DMS 273 treated with DMSO at 0.1 percent for 48 hours (cell line): ENCODE measurements at regions not wholly inside any gene's neighbourhood (a gene's known extent, or its start where the extent isn't known, plus 50 kb on each side); places are given as distances from the start of the nearest gene placed in this dataset.

Experiments
- DNase-seq: peaks from one replicate; lab custom pipeline; 2025; lab: John Stamatoyannopoulos, UW

DNA sequence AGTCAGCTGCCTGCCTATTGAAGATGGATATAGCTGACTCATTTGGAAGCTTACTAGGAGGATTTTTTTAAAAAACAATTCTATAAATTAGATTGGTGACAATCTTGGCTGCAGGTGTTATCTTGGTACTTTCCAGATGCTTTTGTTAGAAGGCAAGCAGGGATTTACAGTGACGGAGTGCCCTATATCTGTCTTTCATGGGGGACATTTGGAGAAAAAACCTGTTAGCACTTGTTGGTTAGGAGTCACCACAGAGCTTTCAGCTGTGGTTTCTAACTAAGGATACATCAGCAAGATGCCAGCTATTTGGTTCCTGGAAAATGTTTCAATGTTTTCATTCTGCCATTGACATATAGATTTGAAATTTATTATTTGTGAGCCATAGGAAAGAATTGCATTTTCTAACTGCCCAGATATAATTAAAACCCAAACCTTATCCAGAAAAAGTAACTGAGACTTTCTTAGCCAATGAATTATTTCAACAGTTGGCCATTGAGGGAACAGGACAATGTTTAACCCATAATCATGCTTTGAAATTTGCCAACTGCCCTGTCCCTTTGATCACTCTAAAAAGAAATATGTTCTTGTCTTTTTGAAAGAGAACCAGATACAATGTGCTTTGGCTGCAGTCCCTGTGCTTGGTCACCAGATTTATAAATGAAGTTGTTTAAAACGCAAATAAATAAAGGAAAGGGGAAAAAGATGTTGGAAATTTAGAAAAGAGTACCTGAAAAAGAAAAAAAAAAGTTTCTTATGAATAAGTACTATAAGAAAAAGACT lies 761.0 kb upstream of the CXADR start:
- DNase-seq = no peak

DNA sequence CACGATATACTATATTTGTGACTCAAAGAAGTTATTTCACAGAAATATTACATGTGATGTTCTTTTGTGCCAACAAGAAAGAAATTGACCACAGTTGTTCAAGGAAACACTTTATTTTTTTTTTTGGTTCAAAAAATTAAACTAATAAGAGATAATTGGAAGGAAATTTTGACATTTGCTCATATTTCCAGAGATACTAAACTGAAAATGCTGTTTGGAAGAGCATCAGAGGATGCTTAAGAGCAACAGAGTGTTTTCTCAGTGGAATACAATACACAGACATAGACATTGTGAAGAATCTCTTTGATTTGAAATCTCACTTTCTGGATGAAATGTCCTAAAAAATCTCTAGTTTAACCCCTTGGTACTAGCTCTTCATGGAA lies 760.4 kb upstream of the CXADR start:
- no peak for DNase-seq

DNA sequence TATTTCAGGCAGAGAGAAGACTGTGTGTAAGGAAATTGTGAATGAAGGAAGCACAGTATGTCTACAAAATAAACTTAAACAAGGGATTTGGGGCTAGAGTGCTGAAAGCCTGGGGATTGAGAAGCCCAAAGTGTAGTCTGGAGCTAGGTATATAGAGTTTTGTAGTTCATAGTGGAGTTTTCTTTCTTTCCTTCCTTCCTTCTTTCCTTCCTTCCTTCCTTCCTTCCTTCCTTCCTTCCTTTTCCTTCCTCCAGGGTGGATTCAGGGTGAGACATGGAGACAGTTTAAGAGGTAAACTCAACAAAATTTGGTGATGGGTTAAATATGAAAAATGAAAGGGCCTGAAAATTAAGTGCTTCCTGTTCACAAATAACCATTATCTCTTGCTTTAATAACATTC lies 757.8 kb upstream of the CXADR start:
- DNase-seq = no peak

DNA sequence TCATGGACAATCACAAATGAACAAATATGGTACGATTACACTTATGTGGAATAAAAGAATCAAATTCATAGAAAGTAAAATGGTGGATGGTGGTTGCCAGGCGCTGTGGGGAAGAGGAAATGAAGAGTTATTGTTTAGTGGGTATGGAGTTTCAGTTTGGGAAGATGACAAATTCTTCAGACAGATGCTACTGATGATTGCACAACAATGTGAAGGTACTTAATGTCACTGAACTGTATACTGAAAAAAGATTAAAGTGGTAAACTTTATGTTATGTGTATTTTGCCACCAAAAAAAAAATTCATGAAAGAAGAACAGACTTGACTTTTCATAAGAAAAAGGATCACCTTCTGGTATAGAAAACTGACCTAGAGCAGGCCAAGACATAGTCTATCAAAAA lies 745.6 kb upstream of the CXADR start:
- no peak for DNase-seq

DNA sequence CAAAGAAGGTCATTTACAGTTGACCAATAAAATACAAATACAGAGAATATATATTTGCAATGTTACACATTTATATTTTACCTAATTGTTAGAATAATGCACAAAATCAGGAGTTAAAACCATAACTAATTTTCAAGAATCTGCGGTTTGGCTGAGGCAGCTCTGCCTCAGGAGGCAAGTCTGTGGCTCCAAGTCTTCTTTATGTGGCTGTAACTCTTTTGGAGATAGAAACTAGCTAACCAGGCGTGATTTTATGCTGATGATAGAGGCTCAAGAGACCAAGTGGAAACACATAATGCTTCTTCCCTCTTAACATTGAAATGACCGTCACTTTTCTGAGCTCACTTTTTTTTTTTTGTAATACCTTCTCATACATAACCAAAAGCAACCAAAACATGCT lies 744.7 kb upstream of the CXADR start:
- DNase-seq = no peak

DNA sequence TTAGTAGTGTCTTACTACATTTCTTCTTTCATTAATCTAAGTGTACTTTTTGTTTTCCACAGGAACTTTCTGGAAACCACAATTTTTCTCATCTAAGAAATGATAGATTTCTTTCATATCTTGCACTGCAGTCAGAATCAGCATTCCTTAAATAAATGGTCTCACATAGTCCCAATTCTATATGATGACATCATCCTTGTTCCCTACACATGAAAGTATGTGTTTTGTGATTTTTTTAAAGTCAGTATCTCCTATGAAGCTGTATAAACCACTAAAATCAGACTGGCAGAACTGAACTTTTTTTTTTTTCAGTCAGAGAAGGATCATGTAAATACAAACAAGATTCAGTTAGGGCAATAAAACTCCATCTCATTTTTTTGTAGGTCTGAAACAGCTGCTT lies 742.6 kb upstream of the CXADR start:
- DNase-seq = no peak

DNA sequence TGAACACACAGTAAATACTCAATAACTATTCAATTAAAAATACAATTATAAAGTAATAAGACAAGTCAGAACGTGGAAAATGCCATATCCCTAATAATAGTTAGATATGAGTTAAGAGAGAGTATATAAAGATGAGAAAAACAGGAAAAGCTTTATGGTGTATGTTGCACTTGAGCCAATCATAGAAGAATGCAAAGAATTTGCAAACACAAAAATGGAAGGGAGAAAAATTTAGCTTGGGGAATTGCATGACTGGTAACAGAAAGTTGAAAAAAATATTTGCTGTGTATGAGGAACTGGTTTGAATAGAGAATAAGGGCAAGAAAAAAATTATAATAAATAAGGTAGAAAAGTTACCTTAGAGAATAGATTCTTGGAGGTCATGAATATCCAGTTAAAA lies 739.6 kb upstream of the CXADR start:
- no peak for DNase-seq

DNA sequence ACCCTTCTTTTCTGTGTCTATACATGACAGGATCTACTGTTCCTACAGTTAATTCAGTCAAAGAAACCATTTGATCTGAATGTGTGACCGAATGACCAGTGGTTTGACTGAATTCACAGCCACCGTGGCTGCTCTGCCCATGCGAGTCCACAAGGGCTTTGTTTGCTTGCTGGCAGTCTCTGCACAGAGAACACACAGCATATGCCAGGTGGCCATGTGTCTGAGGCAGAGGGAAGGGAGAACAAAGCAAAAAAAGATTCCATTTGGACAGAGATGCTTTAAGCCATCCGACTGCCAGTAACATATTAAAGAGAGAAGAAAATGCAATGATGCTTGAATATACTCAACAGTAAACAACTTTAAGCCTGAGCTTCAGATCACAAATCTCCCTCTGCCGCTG lies 737.8 kb upstream of the CXADR start:
- no peak for DNase-seq

DNA sequence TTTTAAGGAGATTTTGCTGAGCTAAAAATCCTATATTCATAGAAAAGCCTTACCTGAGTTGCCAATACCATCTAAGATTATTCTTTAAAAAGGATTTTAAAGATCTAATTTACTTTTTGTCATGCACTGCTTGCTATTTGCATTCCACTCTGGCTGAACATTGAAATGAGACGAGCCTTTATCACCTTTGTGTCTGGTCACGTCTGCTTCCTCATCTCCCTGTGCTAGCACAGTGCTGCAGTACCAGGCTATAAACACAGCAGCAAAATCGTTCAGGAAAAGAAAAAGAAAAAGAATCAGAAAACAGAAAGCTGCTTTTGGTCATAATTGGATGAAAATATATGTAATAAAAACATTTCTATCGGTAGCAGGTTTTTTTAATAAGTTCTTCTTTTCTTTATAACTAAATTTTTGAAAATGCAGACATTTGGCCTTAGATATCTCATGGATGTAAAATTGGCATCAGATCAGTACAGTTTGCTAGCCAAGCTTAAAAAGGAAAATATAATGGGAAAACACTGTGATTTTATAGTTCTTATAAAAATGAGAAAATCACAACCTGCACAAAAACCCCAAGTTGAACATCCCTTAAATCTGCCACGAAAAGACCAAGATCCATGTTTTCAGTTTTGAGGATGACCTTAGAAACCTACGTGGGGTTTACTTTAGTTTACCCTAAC lies 735.7 kb upstream of the CXADR start:
- DNase-seq = no peak

DNA sequence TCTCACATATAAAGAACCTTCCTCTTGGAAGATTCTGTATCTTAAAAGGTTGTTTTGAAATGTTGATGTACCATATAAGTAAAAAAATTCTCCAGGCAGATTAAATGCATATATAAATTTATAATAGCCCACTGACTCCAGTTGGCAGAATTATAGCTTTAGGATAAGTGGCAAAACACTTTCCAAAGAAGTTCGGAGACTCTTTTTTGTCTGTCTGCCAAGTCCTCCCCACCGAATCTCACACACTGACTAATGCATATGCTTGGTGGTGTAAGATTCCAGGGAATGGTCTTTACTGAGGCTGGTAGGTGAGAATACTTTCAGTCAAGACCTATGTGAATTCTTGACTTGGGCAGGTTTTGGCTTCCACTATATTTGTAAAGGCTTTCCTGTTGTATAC lies 724.3 kb upstream of the CXADR start:
- no peak for DNase-seq

DNA sequence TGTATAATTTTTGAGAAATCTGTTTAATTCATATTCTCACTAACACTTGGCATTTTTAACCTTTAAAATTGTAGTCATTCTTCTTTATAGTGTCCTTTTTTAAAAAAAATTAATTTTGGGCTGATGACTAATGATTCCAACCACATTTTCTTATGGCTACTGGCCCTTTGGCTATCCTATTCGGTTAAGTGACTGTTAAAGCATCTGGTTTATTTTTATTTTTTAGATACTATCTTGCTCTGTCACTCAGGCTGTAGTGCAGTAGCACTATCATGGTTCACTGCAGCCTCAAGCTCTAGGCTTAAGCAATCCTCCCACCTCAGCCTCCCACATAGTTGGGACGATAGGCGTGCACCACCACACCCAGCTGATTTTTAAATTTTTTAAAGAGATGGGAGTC lies 723.2 kb upstream of the CXADR start:
- DNase-seq = no peak

DNA sequence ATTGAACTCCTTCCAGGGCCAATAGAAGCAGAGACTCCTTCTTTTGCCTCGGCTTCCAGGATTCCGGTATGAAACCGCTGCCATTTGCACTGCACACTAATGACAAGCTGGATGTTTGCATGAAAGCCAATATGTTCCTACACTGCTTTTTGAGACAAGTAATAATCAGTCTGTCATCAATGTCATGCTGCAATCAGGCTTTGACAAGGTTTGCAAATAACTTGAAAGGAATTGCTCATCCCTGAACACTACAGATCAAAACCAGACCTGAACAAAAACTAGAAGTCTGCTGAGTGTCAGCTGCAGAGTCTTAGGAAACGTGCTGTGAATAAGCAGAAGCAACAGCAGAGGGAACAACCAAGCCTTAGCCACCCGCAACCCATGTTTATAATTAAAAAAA lies 720.7 kb upstream of the CXADR start:
- DNase-seq = no peak

DNA sequence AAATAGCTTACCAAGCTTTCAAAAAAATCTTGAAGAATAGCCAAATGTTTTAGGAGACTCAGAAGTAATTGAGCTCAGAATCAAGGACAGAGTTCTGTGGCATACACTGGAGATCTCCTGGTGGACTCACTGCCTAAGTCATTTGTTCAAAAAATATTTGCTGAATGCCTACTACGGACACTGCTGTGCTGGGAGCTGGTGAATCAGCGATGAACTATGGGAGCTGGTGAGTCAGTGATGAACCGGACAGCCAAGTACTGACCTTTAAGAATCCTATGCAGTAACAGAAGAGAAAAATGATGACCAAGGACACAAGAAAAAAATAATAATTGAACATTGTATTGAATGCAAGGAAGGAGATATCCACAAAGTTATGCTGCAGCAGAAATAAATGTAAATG lies 717.9 kb upstream of the CXADR start:
- DNase-seq = no peak

DNA sequence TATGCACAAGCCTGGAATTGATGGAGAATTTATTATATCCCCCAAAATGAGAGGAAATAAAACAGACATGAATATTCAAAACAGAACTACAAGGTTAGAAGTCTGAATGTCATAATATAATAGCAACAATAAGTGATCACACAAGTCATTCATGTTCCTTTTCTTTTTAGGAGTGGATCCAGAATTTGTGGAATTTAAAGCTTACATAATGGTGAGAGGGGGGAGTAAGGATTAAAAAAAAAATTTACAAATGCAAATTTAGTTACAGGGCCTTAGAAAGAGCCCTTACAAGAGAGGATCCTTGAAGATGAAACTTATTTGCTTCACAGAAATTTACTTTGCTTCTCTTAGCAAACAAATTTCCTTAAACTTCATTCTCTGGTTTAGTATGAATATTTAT lies 716.1 kb upstream of the CXADR start:
- no peak for DNase-seq

DNA sequence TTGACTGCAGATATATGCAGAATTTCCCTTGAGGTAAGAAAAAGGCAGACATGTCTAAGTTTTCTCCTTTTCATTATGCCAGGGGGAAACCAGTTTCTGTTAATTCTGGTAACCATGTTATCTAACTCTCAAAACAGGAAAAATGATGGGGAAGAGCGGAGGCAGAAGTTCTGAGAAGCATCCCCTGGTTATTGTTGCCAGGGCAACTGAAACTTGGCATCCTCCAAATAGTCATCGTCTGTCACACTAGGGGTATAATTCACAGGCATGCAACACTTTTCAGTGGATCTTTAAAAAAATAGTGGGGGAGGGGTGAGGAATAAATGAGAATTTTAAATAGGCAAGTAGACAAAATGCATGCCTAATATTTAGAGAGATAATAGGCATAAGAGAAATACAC lies 715.3 kb upstream of the CXADR start:
- no peak for DNase-seq

DNA sequence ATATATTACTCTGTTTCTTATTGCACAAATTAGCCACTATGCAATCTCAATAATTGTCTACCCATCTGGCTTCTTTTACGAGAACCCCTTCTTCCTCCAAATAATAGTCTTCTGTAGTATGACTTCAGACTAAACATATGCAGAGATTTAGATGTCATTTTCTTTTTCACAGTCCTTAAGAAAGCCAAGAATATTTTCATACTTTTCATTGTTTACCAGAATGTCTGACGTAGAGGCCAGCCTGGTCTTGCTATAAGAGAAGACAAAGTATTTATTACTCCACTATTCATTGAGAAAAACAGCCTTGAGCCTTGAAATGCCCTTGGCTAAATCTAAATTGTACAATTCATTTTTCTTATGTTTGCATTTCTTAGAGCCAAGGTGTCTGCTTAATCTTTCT lies 714.9 kb upstream of the CXADR start:
- no peak for DNase-seq

DNA sequence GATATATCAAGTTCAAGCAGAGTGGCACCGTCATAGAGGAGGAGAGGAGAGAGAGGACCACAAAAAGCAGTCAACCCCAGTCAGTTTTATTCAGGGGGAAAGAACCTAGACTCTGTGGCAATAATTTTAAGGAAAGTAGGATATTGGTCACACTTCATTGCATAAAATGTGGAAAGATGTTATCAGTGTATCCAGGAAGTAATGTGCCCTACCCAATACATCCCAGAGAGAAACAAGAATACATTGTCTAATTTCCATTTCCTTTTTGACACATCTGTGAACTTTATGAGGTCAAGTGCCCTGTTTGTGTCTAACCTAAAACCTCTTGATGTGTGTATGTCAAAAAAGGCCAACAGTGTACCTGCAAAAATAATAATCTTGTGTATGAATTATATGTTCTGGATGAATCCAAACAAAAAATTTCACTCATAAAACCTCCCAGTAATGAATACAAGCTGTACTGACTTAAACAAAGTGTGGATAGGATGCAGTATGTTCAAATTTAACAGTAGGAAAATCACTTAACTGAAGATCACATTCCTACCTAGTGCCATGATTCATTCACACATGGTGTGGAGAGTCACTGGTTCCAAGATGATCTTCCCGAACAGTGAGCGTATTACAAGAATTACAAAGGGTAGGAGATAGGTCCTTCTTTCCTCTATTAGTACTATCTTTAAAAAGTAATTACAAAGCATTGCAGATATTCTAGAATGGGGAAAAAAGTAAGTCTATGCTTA lies 712.1 kb upstream of the CXADR start:
- DNase-seq = no peak

DNA sequence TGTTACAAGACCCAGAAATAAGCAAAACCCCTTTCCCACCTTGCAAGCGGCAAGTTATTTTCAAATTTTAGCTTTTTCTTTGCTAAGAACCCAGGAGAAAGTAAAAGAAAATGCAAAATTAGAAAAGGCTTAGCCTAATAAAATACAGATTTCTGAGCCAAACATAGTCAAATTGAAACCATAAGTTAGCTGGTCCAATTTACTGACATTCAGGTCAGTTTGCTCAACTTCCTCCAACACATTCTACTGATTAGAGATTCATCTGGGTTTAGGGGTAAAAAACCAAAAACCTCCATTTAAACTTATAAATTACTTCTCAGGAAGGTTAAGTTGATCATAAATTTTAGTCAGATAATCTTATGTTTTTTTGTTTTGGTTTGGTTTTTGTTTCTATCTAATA lies 701.8 kb upstream of the CXADR start:
- DNase-seq = no peak

DNA sequence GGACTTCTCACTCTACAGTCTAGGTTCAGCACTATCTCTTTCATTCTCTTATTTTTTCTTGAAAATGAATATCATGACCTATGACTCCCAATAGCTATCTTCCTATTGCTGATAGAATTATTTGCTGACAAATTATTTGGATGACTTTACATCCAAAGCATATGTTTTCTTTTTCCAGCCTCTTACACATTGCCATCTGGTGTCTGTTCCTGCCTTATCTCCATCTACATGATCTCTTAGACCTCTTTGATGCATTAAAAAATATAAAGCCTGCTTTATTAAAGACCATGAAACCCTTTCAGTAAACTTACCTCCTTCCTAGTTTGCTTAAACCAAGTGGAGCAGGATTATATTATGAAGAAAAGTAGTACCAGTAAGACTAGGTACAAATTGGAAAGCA lies 700.9 kb upstream of the CXADR start:
- no peak for DNase-seq

DNA sequence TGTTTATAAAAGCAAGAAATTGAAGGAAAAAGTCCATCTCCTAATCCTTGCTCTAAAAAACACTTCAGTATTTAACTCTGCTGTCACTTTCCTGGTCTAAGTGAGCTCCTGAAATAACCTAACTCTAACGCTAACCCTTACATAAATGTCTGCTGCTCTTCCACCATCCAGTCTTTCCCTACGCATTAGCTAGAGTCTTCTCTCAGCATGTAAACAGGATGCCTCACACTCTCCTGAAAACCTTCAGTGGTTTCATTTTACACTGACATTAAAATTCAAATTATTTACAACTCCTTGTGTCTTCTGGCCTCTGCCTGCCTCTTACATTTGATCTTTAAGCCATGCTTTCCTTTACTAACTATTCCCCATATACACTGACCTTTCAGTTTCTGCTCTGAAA lies 697.6 kb upstream of the CXADR start:
- DNase-seq = no peak

DNA sequence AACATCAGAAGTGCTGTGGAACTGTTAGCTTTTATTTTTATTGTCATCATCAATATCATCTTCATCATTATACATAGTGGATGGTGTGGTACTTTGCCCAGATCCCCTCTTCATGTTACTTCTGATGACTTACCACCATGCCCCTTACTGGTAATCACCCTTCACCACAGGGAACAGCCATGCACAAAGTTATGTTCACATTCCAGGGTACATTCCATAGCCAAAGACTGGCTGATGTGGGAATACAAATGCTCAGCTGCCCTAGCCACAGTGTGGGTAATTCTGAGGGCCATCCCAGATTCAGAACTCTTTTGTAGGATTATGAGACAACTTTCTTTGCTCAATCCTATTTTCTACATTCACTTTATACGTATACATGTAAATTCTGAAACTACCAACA lies 691.3 kb upstream of the CXADR start:
- DNase-seq = no peak

DNA sequence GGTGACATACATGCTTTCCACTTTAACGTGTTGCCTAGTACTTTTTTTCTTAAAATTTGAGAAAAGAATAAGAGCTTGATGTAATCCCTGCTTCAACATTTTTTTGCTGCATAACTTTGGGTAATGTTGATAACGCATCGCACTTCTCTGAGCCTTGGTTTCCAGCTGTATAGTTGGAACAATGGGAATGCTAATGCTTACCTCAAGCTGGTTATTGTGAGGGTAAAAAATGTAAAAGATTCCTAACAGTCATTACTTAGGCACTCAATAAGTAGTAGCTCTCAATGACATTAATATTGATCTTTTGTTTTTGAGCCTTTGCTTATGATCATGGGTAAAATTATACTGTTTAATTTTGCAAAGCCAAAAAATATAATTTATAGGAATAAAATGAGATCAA lies 683.3 kb upstream of the CXADR start:
- DNase-seq = no peak

DNA sequence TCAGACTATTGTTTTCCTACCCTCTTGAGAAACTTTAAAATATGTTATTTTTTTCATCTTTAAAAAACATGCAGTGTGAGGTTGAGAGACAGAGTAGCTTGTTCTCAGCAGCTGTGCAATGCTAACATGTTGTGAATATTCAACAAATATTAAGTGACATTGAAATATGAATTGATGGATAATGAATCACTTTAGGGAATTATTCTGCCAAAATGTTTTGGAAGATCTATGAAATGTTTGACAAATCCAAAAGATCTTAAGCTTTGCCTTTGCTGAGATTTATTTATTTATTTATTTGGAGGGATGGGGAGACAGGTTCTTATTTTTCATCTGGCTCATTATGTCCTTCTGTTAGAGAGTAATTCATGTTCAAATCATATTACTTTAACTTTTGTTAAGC lies 680.1 kb upstream of the CXADR start:
- DNase-seq = no peak
